ENCODE measurements at regions not wholly inside any gene's neighbourhood (a gene's known extent, or its start where the extent isn't known, plus 50 kb on each side); places are given as distances from the start of the nearest gene placed in this dataset.

- DNase-seq (ENCODE audit: extremely low spot score, unreplicated experiment), result no peak
- peaks cover 8% of the 10 kb centered on the region for H3K4me1 Mint-ChIP-seq (ENCODE audit: unreplicated experiment)
- H3K9me3 Mint-ChIP-seq, result peaks cover 5% of the 10 kb centered on the region
- TF ChIP-seq CTCF (conservative IDR thresholded peaks at IDR 0.05), result no peak
- no peak overlapping the region for H3K27ac Mint-ChIP-seq
- H3K27me3 Mint-ChIP-seq, result no peaks in the 10 kb centered on the region
- no peaks in the 10 kb centered on the region for H3K36me3 Mint-ChIP-seq
- no peak overlapping the region for H3K4me3 Mint-ChIP-seq
Observed at GRCh38 chr6:113388996-113389395, 468.1 kb upstream of the MARCKS start.

GRCh38 chr6:113392551-113393055 is 464.5 kb upstream of the MARCKS start:
- no peaks in the 10 kb centered on the region for H3K36me3 Mint-ChIP-seq
- H3K4me1 Mint-ChIP-seq (ENCODE audit: unreplicated experiment), result peaks cover 33% of the 10 kb centered on the region
- DNase-seq (ENCODE audit: extremely low spot score, unreplicated experiment), result no peak
- no peak for TF ChIP-seq CTCF (conservative IDR thresholded peaks at IDR 0.05)
- H3K27me3 Mint-ChIP-seq, result no peaks in the 10 kb centered on the region
- no peak overlapping the region for H3K27ac Mint-ChIP-seq
- peaks cover 5% of the 10 kb centered on the region for H3K9me3 Mint-ChIP-seq
- no peak overlapping the region for H3K4me3 Mint-ChIP-seq

GRCh38 chr6:113394216-113394615 is 462.9 kb upstream of the MARCKS start:
- Mint-ChIP-seq H3K36me3 (no peaks in the 10 kb centered on the region), H3K4me3 (no peak overlapping the region), H3K27me3 (no peaks in the 10 kb centered on the region), H3K4me1 (ENCODE audit: unreplicated experiment) (peaks cover 33% of the 10 kb centered on the region), H3K27ac (no peak overlapping the region), H3K9me3 (peaks cover 5% of the 10 kb centered on the region)
- no peak for DNase-seq (ENCODE audit: extremely low spot score, unreplicated experiment)
- TF ChIP-seq CTCF (conservative IDR thresholded peaks at IDR 0.05), result no peak

- no peak overlapping the region for H3K27ac Mint-ChIP-seq
- DNase-seq (ENCODE audit: extremely low spot score, unreplicated experiment), result no peak
- no peak for TF ChIP-seq CTCF (conservative IDR thresholded peaks at IDR 0.05)
- H3K4me3 Mint-ChIP-seq, result no peak overlapping the region
- no peaks in the 10 kb centered on the region for H3K36me3 Mint-ChIP-seq
- H3K9me3 Mint-ChIP-seq, result peaks cover 5% of the 10 kb centered on the region
- no peaks in the 10 kb centered on the region for H3K27me3 Mint-ChIP-seq
- H3K4me1 Mint-ChIP-seq (ENCODE audit: unreplicated experiment), result peaks cover 33% of the 10 kb centered on the region
Observed at GRCh38 chr6:113394729-113395128, 462.4 kb upstream of the MARCKS start.

GRCh38 chr6:113396730-113397129 is 460.4 kb upstream of the MARCKS start:
- no peaks in the 10 kb centered on the region for H3K9me3 Mint-ChIP-seq
- DNase-seq (ENCODE audit: extremely low spot score, unreplicated experiment), result no peak

More at GRCh38 chr6:113396730-113397129, 460.4 kb upstream of the MARCKS start:
- TF ChIP-seq CTCF (conservative IDR thresholded peaks at IDR 0.05), result no peak
- no peak overlapping the region for H3K4me3 Mint-ChIP-seq
- no peaks in the 10 kb centered on the region for H3K36me3 Mint-ChIP-seq
- H3K27ac Mint-ChIP-seq, result no peak overlapping the region
- no peaks in the 10 kb centered on the region for H3K27me3 Mint-ChIP-seq
- peaks cover 26% of the 10 kb centered on the region for H3K4me1 Mint-ChIP-seq (ENCODE audit: unreplicated experiment)
